SU-DHL-6 (cell line): ENCODE measurements at regions not wholly inside any gene's neighbourhood (a gene's known extent, or its start where the extent isn't known, plus 50 kb on each side); places are given as distances from the start of the nearest gene placed in this dataset.
"Not testable (repeated sequence)": the region's sequence is repeated elsewhere in the genome, so short reads cannot be mapped to it uniquely, and the experiment has no call there.

Experiments used
- H2AFZ ChIP-seq: fragments of 200-600 bp; sonication (generic); 2 replicates; pipeline ENCODE4 v1.6.1; 2014; ENCODE audit warnings: low read depth, mild to moderate bottlenecking, moderate library complexity, mixed read lengths, antibody characterized with exemption, low read length; ENCODE audit not compliant: severe bottlenecking
- H3F3A ChIP-seq: fragments of 200-600 bp; shearing (Covaris generic); 2 replicates; pipeline ENCODE4 v1.6.0; 2016; ENCODE audit warnings: antibody characterized with exemption, mild to moderate bottlenecking; ENCODE audit not compliant: insufficient read depth
- H3K27ac ChIP-seq: fragments of 200-600 bp; sonication (generic); 2 replicates; pipeline ENCODE4 v1.5.1; 2016; ENCODE audit warnings: low read depth, mild to moderate bottlenecking, low read length, moderate library complexity, mixed read lengths
- H3K27me3 ChIP-seq: fragments of 200-600 bp; sonication (generic), shearing (Covaris generic); 2 replicates; pipeline ENCODE4 v1.6.0; 2014; ENCODE audit warnings: mild to moderate bottlenecking, low read length
- H3K36me3 ChIP-seq: fragments of 200-600 bp; sonication (generic); 2 replicates; pipeline ENCODE4 v1.6.1; 2014; ENCODE audit warnings: mild to moderate bottlenecking, low read length, mixed read lengths
- H3K4me2 ChIP-seq: fragments of 300-600, 200-600 bp; shearing (Covaris generic), sonication (generic); 2 replicates; pipeline ENCODE4 v1.6.0; 2014; ENCODE audit warnings: low read length, low read depth, mild to moderate bottlenecking; ENCODE audit not compliant: poor library complexity, severe bottlenecking
- H3K4me3 ChIP-seq: fragments of 200-600 bp; sonication (generic); 2 replicates; pipeline ENCODE4 v1.5.1; 2014; ENCODE audit warnings: antibody characterized with exemption, low read length, mild to moderate bottlenecking, mixed read lengths; ENCODE audit not compliant: insufficient read depth, poor library complexity, severe bottlenecking
- H3K79me2 ChIP-seq: fragments of 200-600 bp; sonication (generic); 2 replicates; pipeline ENCODE4 v1.6.1; 2014; ENCODE audit warnings: mild to moderate bottlenecking, low read length, moderate library complexity; ENCODE audit not compliant: insufficient read depth
- H3K9ac ChIP-seq: fragments of 200-600 bp; sonication (generic); 2 replicates; pipeline ENCODE4 v1.7.0; 2014; ENCODE audit warnings: mild to moderate bottlenecking, low read length
- H3K9me2 ChIP-seq: fragments of 200-600 bp; sonication (generic); replicated peaks from 2 replicates; pipeline ENCODE4 v1.6.1; 2014; ENCODE audit warnings: low read length; ENCODE audit not compliant: insufficient read depth
- H3K9me3 ChIP-seq: fragments of 200-600 bp; sonication (generic); 2 replicates; pipeline ENCODE4 v1.6.1; 2014; ENCODE audit warnings: low read length, mixed read lengths; ENCODE audit not compliant: insufficient read depth
- H4K20me1 ChIP-seq: fragments of 200-600 bp; sonication (generic); 2 replicates; pipeline ENCODE4 v1.6.1; 2014; ENCODE audit warnings: low read depth, mild to moderate bottlenecking, antibody characterized with exemption, low read length, moderate library complexity, mixed read lengths
- EZH2phosphoT487 ChIP-seq: fragments of 200-600 bp; sonication (generic), shearing (Covaris generic); conservative IDR thresholded peaks from 2 replicates; pipeline ENCODE4 v1.6.1; 2018; ENCODE audit warnings: mild to moderate bottlenecking, antibody characterized with exemption, low read length, moderate library complexity, mixed read lengths
- TF ChIP-seq, protein P1 (sequence below): fragments of 200-600 bp; sonication (generic); IDR thresholded peaks from one replicate; pipeline ENCODE4 v1.5.1; 2017; ENCODE audit warnings: antibody characterized with exemption, mild to moderate bottlenecking, low read length, moderate library complexity; ENCODE audit not compliant: insufficient read depth, poor library complexity, severe bottlenecking

DNA sequence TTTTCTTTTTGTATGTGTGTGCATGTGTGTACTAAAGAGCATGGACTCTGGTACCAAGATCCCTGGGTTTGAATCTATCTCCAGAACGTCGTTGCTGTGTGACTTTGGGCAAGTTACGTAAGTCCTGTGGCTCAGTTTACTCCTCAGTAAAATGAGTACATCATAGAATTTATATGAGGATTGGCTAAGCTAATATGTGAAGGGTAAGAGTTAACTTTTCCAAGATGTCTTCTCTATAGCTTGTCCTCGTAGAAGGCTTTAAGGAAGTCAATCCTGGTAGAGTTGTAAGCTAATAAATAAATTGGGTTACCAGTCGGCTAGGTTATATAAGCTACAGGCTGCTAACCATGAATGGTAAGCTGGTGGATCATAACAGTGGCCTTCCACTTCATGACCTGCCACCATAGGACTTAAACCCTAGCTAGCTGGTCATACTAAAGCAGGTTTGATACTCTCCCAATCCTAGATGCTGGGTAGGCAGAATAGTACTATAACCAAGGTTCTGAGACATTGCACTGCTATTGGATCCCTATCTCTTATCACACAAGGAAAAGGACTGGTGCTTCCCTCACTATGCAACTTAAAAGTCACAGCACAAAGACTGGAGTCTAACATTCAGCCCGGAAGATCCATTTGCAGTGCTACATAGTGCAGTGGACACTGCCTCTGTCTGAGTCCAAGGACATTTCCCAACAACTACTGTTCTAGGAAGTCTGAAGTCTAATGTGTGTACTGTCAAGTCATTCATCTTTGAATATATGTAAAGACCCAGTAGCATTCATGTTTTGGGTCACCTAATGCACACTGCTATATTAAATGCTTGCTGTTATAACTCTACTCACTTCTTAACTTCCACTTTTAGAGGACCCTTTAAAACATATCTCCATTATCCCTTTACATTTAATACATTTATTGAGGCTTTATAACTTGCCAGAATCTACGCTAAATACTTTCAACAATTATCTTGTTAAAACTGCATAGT, 156.2 kb downstream of the CRPPA start:
- TF ChIP-seq EZH2phosphoT487, result no peak
- Histone ChIP-seq H3K9me2 (no peaks in the 10 kb centered on the region), H3K36me3 (no peaks in the 10 kb centered on the region), H3K27me3 (no peaks in the 10 kb centered on the region), H4K20me1 (no peaks in the 10 kb centered on the region), H3K79me2 (no peaks in the 10 kb centered on the region), H3F3A (no peaks in the 10 kb centered on the region), H3K9me3 (no peaks in the 10 kb centered on the region), H3K9ac (no peak overlapping the region), H2AFZ (no peak overlapping the region), H3K27ac (no peak overlapping the region), H3K4me2 (no peak overlapping the region), H3K4me3 (no peak overlapping the region)

DNA sequence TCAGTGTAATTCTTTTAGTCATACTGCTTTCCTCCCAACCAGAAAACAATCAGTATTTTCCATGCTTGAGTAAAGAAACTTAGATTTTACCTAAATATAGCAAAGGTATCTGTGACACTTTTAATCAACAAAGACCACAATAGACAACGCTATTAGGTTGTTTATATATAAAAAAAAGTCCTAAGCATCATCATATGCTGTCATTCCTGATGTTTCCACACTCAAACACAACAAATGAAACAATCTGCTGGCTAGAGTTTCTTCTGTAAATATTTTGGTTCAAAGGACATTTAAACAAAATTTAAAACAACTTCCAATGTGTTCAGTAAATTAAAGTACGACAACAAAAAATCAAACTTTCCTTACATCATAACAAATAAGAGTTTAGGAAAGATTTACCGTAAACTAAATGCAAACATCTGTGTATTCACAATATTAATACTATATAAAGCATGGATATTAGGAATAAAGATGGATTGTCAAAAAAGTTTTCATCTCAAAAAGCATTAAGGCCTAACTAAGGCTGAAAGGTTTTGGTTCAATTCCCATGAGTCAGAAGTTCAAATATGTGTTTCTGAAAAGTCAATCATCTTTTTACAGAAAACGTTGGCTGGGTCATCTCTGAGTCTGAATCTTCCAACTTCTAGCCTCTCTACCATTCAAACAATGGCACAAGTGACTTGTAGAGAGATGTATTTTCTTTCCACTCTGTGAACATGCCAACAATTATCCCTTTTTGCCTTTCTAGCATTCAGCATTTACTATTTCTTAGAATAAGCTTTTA, 157.1 kb downstream of the CRPPA start:
- no peaks in the 10 kb centered on the region for H3K9me3 ChIP-seq
- no peaks in the 10 kb centered on the region for H3K36me3 ChIP-seq
- H3K27ac ChIP-seq, result no peak overlapping the region
- H3F3A ChIP-seq, result no peaks in the 10 kb centered on the region
- no peak overlapping the region for H3K9ac ChIP-seq
- no peaks in the 10 kb centered on the region for H3K79me2 ChIP-seq
- H3K4me3 ChIP-seq, result no peak overlapping the region
- no peaks in the 10 kb centered on the region for H4K20me1 ChIP-seq
- no peak overlapping the region for H2AFZ ChIP-seq
- H3K9me2 ChIP-seq, result no peaks in the 10 kb centered on the region
- TF ChIP-seq, protein P1, sequence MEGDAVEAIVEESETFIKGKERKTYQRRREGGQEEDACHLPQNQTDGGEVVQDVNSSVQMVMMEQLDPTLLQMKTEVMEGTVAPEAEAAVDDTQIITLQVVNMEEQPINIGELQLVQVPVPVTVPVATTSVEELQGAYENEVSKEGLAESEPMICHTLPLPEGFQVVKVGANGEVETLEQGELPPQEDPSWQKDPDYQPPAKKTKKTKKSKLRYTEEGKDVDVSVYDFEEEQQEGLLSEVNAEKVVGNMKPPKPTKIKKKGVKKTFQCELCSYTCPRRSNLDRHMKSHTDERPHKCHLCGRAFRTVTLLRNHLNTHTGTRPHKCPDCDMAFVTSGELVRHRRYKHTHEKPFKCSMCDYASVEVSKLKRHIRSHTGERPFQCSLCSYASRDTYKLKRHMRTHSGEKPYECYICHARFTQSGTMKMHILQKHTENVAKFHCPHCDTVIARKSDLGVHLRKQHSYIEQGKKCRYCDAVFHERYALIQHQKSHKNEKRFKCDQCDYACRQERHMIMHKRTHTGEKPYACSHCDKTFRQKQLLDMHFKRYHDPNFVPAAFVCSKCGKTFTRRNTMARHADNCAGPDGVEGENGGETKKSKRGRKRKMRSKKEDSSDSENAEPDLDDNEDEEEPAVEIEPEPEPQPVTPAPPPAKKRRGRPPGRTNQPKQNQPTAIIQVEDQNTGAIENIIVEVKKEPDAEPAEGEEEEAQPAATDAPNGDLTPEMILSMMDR, result no peak
- no peak for TF ChIP-seq EZH2phosphoT487
- H3K27me3 ChIP-seq, result no peaks in the 10 kb centered on the region
- H3K4me2 ChIP-seq, result no peak overlapping the region

DNA sequence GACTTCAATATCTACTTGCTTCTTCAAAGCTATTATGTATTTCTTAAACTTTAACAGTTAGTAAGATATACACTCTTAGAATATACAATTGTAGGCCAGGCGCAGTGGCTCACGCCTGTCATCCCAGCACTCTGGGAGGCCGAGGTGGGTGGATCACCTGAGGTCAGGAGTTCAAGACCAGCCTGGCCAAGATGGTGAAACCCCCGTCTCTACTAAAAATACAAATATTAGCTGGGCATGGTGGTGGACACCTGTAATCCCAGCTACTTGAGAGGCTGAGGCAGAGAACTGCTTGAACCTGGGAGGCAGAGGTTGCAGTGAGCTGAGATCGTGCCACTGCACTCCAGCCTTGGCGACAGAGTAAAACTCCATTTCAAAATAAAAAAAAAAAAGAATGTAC, 158.0 kb downstream of the CRPPA start:
- H3K4me2 ChIP-seq, H3K79me2 ChIP-seq: not testable (repeated sequence)

DNA sequence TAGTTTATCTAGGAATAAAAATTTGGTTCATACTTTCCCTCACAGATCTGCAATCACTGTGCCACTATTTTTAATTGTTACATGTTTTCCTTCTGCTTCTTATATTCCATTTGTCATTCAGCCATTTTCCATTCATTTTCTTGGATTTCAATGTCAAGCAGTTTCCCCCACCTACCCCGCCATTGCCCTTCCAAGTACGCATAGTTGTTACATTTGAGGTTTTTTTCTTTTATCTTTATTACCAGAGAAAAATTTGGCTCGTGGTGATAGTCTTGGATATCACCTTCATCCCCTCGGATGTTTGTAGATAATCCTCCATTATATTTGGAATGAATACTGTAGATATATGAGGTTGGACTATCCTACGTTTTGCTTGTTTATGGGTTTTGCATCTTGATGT, 159.7 kb downstream of the CRPPA start:
- Histone ChIP-seq H3K79me2 (no peaks in the 10 kb centered on the region), H4K20me1 (no peaks in the 10 kb centered on the region)
- no peak for TF ChIP-seq EZH2phosphoT487
- TF ChIP-seq, protein P1, result no peak

More for the DNA sequence above, 158.0 kb downstream of the CRPPA start:
- H3K9me3 ChIP-seq, H3K27me3 ChIP-seq, H3K9ac ChIP-seq, H2AFZ ChIP-seq, H4K20me1 ChIP-seq, H3K9me2 ChIP-seq, H3F3A ChIP-seq, H3K4me3 ChIP-seq, H3K27ac ChIP-seq, H3K36me3 ChIP-seq: not testable (repeated sequence)

More for the DNA sequence above, 159.7 kb downstream of the CRPPA start:
- Histone ChIP-seq H3K9ac (no peak overlapping the region), H3K4me3 (no peak overlapping the region), H3F3A (no peaks in the 10 kb centered on the region), H3K27ac (no peak overlapping the region), H3K36me3 (no peaks in the 10 kb centered on the region), H2AFZ (no peak overlapping the region), H3K9me2 (no peaks in the 10 kb centered on the region), H3K9me3 (no peaks in the 10 kb centered on the region), H3K4me2 (no peak overlapping the region), H3K27me3 (no peaks in the 10 kb centered on the region)
